ENCODE measurements at regions not wholly inside any gene's neighbourhood (a gene's known extent, or its start where the extent isn't known, plus 50 kb on each side); places are given as distances from the start of the nearest gene placed in this dataset.

DNA sequence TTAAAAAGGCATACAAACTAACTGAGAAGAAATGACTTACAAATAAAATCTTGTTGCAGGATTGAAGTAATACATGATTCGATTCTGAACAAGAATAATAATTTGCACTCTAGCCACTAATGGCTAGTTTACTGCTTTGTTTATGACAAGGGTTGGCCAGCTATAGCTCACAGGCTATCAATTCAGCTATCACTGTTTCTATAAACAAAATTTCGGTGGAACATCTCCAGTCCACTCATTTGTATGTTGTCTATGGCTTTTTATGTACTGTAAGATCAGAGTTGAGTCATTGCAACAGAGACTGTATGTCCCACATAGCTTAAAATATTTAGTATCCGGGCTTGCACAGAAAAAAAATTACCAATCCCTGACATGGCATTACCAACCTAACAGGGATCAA lies 543.7 kb upstream of the CNTNAP5 start:
- Mint-ChIP-seq H3K9me3 (peaks cover 49% of the 10 kb centered on the region), H3K27ac (no peak overlapping the region), H3K4me1 (ENCODE audit: low read depth) (no peaks in the 10 kb centered on the region), H3K27me3 (ENCODE audit: insufficient read depth) (no peaks in the 10 kb centered on the region), H3K36me3 (ENCODE audit: low read depth) (no peaks in the 10 kb centered on the region), H3K4me3 (no peak overlapping the region)
- DNase-seq: no peak
- TF ChIP-seq, protein P1, sequence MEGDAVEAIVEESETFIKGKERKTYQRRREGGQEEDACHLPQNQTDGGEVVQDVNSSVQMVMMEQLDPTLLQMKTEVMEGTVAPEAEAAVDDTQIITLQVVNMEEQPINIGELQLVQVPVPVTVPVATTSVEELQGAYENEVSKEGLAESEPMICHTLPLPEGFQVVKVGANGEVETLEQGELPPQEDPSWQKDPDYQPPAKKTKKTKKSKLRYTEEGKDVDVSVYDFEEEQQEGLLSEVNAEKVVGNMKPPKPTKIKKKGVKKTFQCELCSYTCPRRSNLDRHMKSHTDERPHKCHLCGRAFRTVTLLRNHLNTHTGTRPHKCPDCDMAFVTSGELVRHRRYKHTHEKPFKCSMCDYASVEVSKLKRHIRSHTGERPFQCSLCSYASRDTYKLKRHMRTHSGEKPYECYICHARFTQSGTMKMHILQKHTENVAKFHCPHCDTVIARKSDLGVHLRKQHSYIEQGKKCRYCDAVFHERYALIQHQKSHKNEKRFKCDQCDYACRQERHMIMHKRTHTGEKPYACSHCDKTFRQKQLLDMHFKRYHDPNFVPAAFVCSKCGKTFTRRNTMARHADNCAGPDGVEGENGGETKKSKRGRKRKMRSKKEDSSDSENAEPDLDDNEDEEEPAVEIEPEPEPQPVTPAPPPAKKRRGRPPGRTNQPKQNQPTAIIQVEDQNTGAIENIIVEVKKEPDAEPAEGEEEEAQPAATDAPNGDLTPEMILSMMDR (IDR thresholded peaks at IDR 0.05): no peak

DNA sequence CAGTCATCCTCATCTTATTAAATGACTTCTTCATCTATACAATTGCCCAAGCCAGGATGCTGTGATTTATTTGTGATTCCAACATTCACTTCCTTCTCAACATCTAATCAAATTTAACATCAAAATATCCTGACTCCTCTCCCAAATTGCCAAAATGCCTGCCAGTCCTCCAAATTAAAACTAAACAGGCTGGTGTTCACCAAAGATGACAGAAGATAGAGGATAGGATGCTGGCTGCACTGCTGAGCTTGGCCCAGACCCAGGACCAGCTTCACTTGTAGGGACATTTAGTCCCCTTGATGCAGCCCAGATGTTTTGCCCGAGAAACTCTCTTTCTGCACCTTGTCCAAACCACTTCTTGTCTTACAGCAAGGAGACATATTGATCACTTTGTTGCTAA lies 540.0 kb upstream of the CNTNAP5 start:
- no peak overlapping the region for H3K4me3 Mint-ChIP-seq
- no peak overlapping the region for H3K27ac Mint-ChIP-seq
- H3K9me3 Mint-ChIP-seq: peaks cover 34% of the 10 kb centered on the region
- H3K27me3 Mint-ChIP-seq (ENCODE audit: insufficient read depth): no peaks in the 10 kb centered on the region
- TF ChIP-seq, protein P1 (IDR thresholded peaks at IDR 0.05): no peak
- no peak for DNase-seq
- no peaks in the 10 kb centered on the region for H3K36me3 Mint-ChIP-seq (ENCODE audit: low read depth)
- no peaks in the 10 kb centered on the region for H3K4me1 Mint-ChIP-seq (ENCODE audit: low read depth)

DNA sequence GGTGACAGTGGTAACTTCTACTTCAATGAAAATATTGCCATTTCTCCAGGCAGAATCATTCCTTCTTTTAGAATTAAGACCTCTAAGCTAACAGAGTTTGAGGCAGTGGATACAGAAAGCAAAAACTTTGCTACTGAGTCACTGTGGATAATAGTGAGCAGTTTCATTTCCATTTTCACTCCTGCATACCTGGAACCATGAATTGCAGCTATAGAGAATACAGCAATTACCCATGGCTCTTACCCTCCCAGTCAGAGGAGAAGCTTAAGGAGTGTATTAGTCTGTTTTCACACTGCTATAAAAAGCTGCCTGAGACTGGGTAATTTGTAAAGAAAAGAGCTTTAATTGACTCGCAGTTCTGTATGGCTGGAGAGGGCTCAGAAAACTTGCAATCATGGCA lies 531.4 kb upstream of the CNTNAP5 start:
- no peak overlapping the region for H3K4me3 Mint-ChIP-seq
- TF ChIP-seq, protein P1 (IDR thresholded peaks at IDR 0.05): no peak
- H3K27me3 Mint-ChIP-seq (ENCODE audit: insufficient read depth): no peaks in the 10 kb centered on the region
- no peaks in the 10 kb centered on the region for H3K36me3 Mint-ChIP-seq (ENCODE audit: low read depth)
- H3K9me3 Mint-ChIP-seq: peaks cover 37% of the 10 kb centered on the region
- no peak for DNase-seq
- no peaks in the 10 kb centered on the region for H3K4me1 Mint-ChIP-seq (ENCODE audit: low read depth)
- H3K27ac Mint-ChIP-seq: no peak overlapping the region

DNA sequence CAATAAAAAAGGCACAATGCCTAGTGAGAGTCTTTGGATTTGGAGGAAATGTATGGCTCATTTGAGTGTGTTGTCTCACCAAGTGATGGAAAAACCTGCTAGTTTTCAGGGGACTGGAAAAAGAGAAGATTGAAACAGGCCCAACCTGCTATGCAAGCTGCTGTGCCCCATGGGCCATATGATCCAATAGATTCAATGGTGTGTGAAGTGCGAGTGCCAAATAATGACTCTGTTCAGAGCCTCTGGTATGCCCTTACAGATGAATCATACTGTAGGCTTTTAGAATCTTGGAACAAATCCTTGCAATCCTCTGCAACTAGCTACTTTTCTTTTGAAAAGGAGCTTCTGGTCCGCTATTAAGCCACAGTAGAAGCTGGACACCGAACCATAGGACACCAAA lies 529.8 kb upstream of the CNTNAP5 start:
- H3K27ac Mint-ChIP-seq: no peak overlapping the region
- H3K9me3 Mint-ChIP-seq: peaks cover 39% of the 10 kb centered on the region
- H3K4me3 Mint-ChIP-seq: no peak overlapping the region
- H3K36me3 Mint-ChIP-seq (ENCODE audit: low read depth): no peaks in the 10 kb centered on the region
- TF ChIP-seq, protein P1 (IDR thresholded peaks at IDR 0.05): no peak
- no peak for DNase-seq
- H3K4me1 Mint-ChIP-seq (ENCODE audit: low read depth): no peaks in the 10 kb centered on the region
- no peaks in the 10 kb centered on the region for H3K27me3 Mint-ChIP-seq (ENCODE audit: insufficient read depth)

DNA sequence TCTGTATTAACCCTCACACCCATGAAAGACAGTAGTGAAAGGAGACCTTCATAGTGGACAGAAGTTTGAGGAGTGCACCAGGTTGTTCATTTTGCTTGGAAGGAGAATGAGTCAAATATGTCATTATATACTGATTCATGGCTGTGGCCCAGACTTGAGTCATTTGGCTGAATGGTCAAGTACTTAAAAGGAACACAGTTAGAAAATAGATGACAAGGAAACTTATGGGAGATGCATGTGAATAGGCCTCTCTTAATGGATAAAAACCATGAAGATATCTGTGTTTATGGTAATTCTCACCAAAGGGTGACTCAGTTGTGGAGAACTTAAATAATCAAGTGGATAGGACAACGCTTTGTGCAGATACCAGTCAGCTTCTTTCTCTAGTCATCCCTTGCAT lies 524.7 kb upstream of the CNTNAP5 start:
- no peak overlapping the region for H3K27ac Mint-ChIP-seq
- H3K4me3 Mint-ChIP-seq: no peak overlapping the region
- TF ChIP-seq, protein P1 (IDR thresholded peaks at IDR 0.05): no peak
- H3K27me3 Mint-ChIP-seq (ENCODE audit: insufficient read depth): no peaks in the 10 kb centered on the region
- H3K4me1 Mint-ChIP-seq (ENCODE audit: low read depth): no peaks in the 10 kb centered on the region
- H3K36me3 Mint-ChIP-seq (ENCODE audit: low read depth): no peaks in the 10 kb centered on the region
- peaks cover 37% of the 10 kb centered on the region for H3K9me3 Mint-ChIP-seq
- DNase-seq: no peak

DNA sequence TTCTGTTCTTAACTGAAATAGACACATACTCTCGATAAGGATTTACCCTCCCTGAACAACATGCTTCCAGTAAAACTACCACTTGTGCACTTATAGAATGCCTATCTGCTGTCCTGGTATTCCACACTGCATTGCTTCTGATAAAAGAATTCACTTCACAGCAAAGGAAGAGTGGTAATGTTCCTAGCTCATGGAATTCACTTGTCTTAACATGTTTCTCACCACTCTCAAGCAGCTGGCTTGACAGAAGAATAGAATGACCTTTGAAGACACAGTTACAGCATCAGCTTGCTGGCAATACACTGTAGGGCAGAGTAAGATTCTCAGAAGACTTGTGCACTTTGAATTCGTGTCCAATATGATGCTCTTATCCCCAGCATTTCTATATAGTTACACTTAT lies 524.1 kb upstream of the CNTNAP5 start:
- no peaks in the 10 kb centered on the region for H3K27me3 Mint-ChIP-seq (ENCODE audit: insufficient read depth)
- H3K36me3 Mint-ChIP-seq (ENCODE audit: low read depth): no peaks in the 10 kb centered on the region
- TF ChIP-seq, protein P1 (IDR thresholded peaks at IDR 0.05): no peak
- no peak overlapping the region for H3K4me3 Mint-ChIP-seq
- no peak for DNase-seq
- peaks cover 36% of the 10 kb centered on the region for H3K9me3 Mint-ChIP-seq
- no peak overlapping the region for H3K27ac Mint-ChIP-seq
- H3K4me1 Mint-ChIP-seq (ENCODE audit: low read depth): no peaks in the 10 kb centered on the region
